ENCODE measurements at regions not wholly inside any gene's neighbourhood (a gene's known extent, or its start where the extent isn't known, plus 50 kb on each side); places are given as distances from the start of the nearest gene placed in this dataset.

GRCh38 chr1:192070213-192070612, 88.0 kb upstream of the RGS18 start:
- H3K36me3 ChIP-seq (ENCODE audit: control insufficient read depth, insufficient read depth, low read length, severe bottlenecking) = no peaks in the 10 kb centered on the region
- H3K27me3 ChIP-seq (replicated peaks; ENCODE audit: control insufficient read depth, insufficient read depth, low read length) = no peaks in the 10 kb centered on the region
- H3K4me1 ChIP-seq (ENCODE audit: control insufficient read depth, insufficient read depth, low read length) = no peaks in the 10 kb centered on the region
- no peak overlapping the region for H3K4me3 ChIP-seq (ENCODE audit: low read length)
- no peak overlapping the region for H3K9ac ChIP-seq (ENCODE audit: low read length)
- no peaks in the 10 kb centered on the region for H3K9me3 ChIP-seq (ENCODE audit: control insufficient read depth, low read length)
- DNase-seq (ENCODE audit: low read depth) = no peak

- no peak overlapping the region for H3K9ac ChIP-seq (ENCODE audit: low read length)
- H3K4me1 ChIP-seq (ENCODE audit: control insufficient read depth, insufficient read depth, low read length) = no peaks in the 10 kb centered on the region
- H3K36me3 ChIP-seq (ENCODE audit: control insufficient read depth, insufficient read depth, low read length, severe bottlenecking) = no peaks in the 10 kb centered on the region
- no peaks in the 10 kb centered on the region for H3K27me3 ChIP-seq (replicated peaks; ENCODE audit: control insufficient read depth, insufficient read depth, low read length)
- DNase-seq (ENCODE audit: low read depth) = no peak
- no peaks in the 10 kb centered on the region for H3K9me3 ChIP-seq (ENCODE audit: control insufficient read depth, low read length)
- no peak overlapping the region for H3K4me3 ChIP-seq (ENCODE audit: low read length)
These were observed 77.6 kb upstream of the RGS18 start for GRCh38 chr1:192080684-192081083.

- no peak for DNase-seq (ENCODE audit: low read depth)
- no peaks in the 10 kb centered on the region for H3K9me3 ChIP-seq (ENCODE audit: control insufficient read depth, low read length)
These were observed 76.9 kb upstream of the RGS18 start for GRCh38 chr1:192081359-192081758.

GRCh38 chr1:192086644-192087043, 71.6 kb upstream of the RGS18 start:
- no peak overlapping the region for H3K4me3 ChIP-seq (ENCODE audit: low read length)
- peak; percentile 25 for DNase-seq (ENCODE audit: low read depth)
- H3K27me3 ChIP-seq (replicated peaks; ENCODE audit: control insufficient read depth, insufficient read depth, low read length) = no peaks in the 10 kb centered on the region
- no peak overlapping the region for H3K9ac ChIP-seq (ENCODE audit: low read length)
- peaks cover 2% of the 10 kb centered on the region for H3K4me1 ChIP-seq (ENCODE audit: control insufficient read depth, insufficient read depth, low read length)
- H3K9me3 ChIP-seq (ENCODE audit: control insufficient read depth, low read length) = no peaks in the 10 kb centered on the region
- H3K36me3 ChIP-seq (ENCODE audit: control insufficient read depth, insufficient read depth, low read length, severe bottlenecking) = no peaks in the 10 kb centered on the region

More at GRCh38 chr1:192081359-192081758, 76.9 kb upstream of the RGS18 start:
- Histone ChIP-seq H3K9ac (ENCODE audit: low read length) (no peak overlapping the region), H3K27me3 (replicated peaks; ENCODE audit: control insufficient read depth, insufficient read depth, low read length) (no peaks in the 10 kb centered on the region), H3K4me3 (ENCODE audit: low read length) (no peak overlapping the region), H3K4me1 (ENCODE audit: control insufficient read depth, insufficient read depth, low read length) (no peaks in the 10 kb centered on the region), H3K36me3 (ENCODE audit: control insufficient read depth, insufficient read depth, low read length, severe bottlenecking) (no peaks in the 10 kb centered on the region)

- no peaks in the 10 kb centered on the region for H3K27me3 ChIP-seq (replicated peaks; ENCODE audit: control insufficient read depth, insufficient read depth, low read length)
- H3K9me3 ChIP-seq (ENCODE audit: control insufficient read depth, low read length) = no peaks in the 10 kb centered on the region
- DNase-seq (ENCODE audit: low read depth) = no peak
- no peaks in the 10 kb centered on the region for H3K36me3 ChIP-seq (ENCODE audit: control insufficient read depth, insufficient read depth, low read length, severe bottlenecking)
- peaks cover 2% of the 10 kb centered on the region for H3K4me1 ChIP-seq (ENCODE audit: control insufficient read depth, insufficient read depth, low read length)
- H3K4me3 ChIP-seq (ENCODE audit: low read length) = no peak overlapping the region
- H3K9ac ChIP-seq (ENCODE audit: low read length) = no peak overlapping the region
These were observed 70.9 kb upstream of the RGS18 start for GRCh38 chr1:192087334-192087733.

- H3K9me3 ChIP-seq (ENCODE audit: control insufficient read depth, low read length) = no peaks in the 10 kb centered on the region
- no peak overlapping the region for H3K9ac ChIP-seq (ENCODE audit: low read length)
- H3K27me3 ChIP-seq (replicated peaks; ENCODE audit: control insufficient read depth, insufficient read depth, low read length) = no peaks in the 10 kb centered on the region
- no peak overlapping the region for H3K4me3 ChIP-seq (ENCODE audit: low read length)
- DNase-seq (ENCODE audit: low read depth) = no peak
- no peaks in the 10 kb centered on the region for H3K36me3 ChIP-seq (ENCODE audit: control insufficient read depth, insufficient read depth, low read length, severe bottlenecking)
- H3K4me1 ChIP-seq (ENCODE audit: control insufficient read depth, insufficient read depth, low read length) = peaks cover 2% of the 10 kb centered on the region
These were observed 69.8 kb upstream of the RGS18 start for GRCh38 chr1:192088496-192088895.

- H3K9me3 ChIP-seq (ENCODE audit: control insufficient read depth, low read length) = no peaks in the 10 kb centered on the region
- no peak for DNase-seq (ENCODE audit: low read depth)
These were observed 60.3 kb upstream of the RGS18 start for GRCh38 chr1:192098001-192098400.

GRCh38 chr1:192099328-192099727, 58.9 kb upstream of the RGS18 start:
- DNase-seq (ENCODE audit: low read depth) = no peak
- H3K9me3 ChIP-seq (ENCODE audit: control insufficient read depth, low read length) = no peaks in the 10 kb centered on the region
- no peaks in the 10 kb centered on the region for H3K4me1 ChIP-seq (ENCODE audit: control insufficient read depth, insufficient read depth, low read length)
- H3K36me3 ChIP-seq (ENCODE audit: control insufficient read depth, insufficient read depth, low read length, severe bottlenecking) = no peaks in the 10 kb centered on the region
- no peak overlapping the region for H3K9ac ChIP-seq (ENCODE audit: low read length)
- H3K4me3 ChIP-seq (ENCODE audit: low read length) = no peak overlapping the region
- H3K27me3 ChIP-seq (replicated peaks; ENCODE audit: control insufficient read depth, insufficient read depth, low read length) = no peaks in the 10 kb centered on the region

More at GRCh38 chr1:192098001-192098400, 60.3 kb upstream of the RGS18 start:
- H3K9ac ChIP-seq (ENCODE audit: low read length) = no peak overlapping the region
- no peaks in the 10 kb centered on the region for H3K4me1 ChIP-seq (ENCODE audit: control insufficient read depth, insufficient read depth, low read length)
- no peak overlapping the region for H3K4me3 ChIP-seq (ENCODE audit: low read length)
- H3K27me3 ChIP-seq (replicated peaks; ENCODE audit: control insufficient read depth, insufficient read depth, low read length) = no peaks in the 10 kb centered on the region
- H3K36me3 ChIP-seq (ENCODE audit: control insufficient read depth, insufficient read depth, low read length, severe bottlenecking) = no peaks in the 10 kb centered on the region

GRCh38 chr1:192100686-192101468, 57.4 kb upstream of the RGS18 start:
- Histone ChIP-seq H3K4me3 (ENCODE audit: low read length) (no peak overlapping the region), H3K4me1 (ENCODE audit: control insufficient read depth, insufficient read depth, low read length) (no peaks in the 10 kb centered on the region), H3K9me3 (ENCODE audit: control insufficient read depth, low read length) (no peaks in the 10 kb centered on the region), H3K36me3 (ENCODE audit: control insufficient read depth, insufficient read depth, low read length, severe bottlenecking) (no peaks in the 10 kb centered on the region), H3K27me3 (replicated peaks; ENCODE audit: control insufficient read depth, insufficient read depth, low read length) (no peaks in the 10 kb centered on the region), H3K9ac (ENCODE audit: low read length) (no peak overlapping the region)
- no peak for DNase-seq (ENCODE audit: low read depth)

- Histone ChIP-seq H3K9me3 (ENCODE audit: control insufficient read depth, low read length) (no peaks in the 10 kb centered on the region), H3K9ac (ENCODE audit: low read length) (no peak overlapping the region), H3K36me3 (ENCODE audit: control insufficient read depth, insufficient read depth, low read length, severe bottlenecking) (no peaks in the 10 kb centered on the region), H3K4me1 (ENCODE audit: control insufficient read depth, insufficient read depth, low read length) (no peaks in the 10 kb centered on the region), H3K27me3 (replicated peaks; ENCODE audit: control insufficient read depth, insufficient read depth, low read length) (no peaks in the 10 kb centered on the region), H3K4me3 (ENCODE audit: low read length) (no peak overlapping the region)
- no peak for DNase-seq (ENCODE audit: low read depth)
These were observed 54.1 kb upstream of the RGS18 start for GRCh38 chr1:192104128-192104527.

- Histone ChIP-seq H3K9ac (ENCODE audit: low read length) (no peak overlapping the region), H3K4me3 (ENCODE audit: low read length) (no peak overlapping the region), H3K36me3 (ENCODE audit: control insufficient read depth, insufficient read depth, low read length, severe bottlenecking) (no peaks in the 10 kb centered on the region), H3K9me3 (ENCODE audit: control insufficient read depth, low read length) (no peaks in the 10 kb centered on the region), H3K4me1 (ENCODE audit: control insufficient read depth, insufficient read depth, low read length) (no peaks in the 10 kb centered on the region), H3K27me3 (replicated peaks; ENCODE audit: control insufficient read depth, insufficient read depth, low read length) (no peaks in the 10 kb centered on the region)
- DNase-seq (ENCODE audit: low read depth) = peak; percentile 80
These were observed 53.4 kb upstream of the RGS18 start for GRCh38 chr1:192104852-192105251.

GRCh38 chr1:192108161-192108560, 50.1 kb upstream of the RGS18 start:
- no peak overlapping the region for H3K4me3 ChIP-seq (ENCODE audit: low read length)
- no peaks in the 10 kb centered on the region for H3K36me3 ChIP-seq (ENCODE audit: control insufficient read depth, insufficient read depth, low read length, severe bottlenecking)
- H3K27me3 ChIP-seq (replicated peaks; ENCODE audit: control insufficient read depth, insufficient read depth, low read length) = no peaks in the 10 kb centered on the region
- no peaks in the 10 kb centered on the region for H3K9me3 ChIP-seq (ENCODE audit: control insufficient read depth, low read length)
- no peak overlapping the region for H3K9ac ChIP-seq (ENCODE audit: low read length)
- no peaks in the 10 kb centered on the region for H3K4me1 ChIP-seq (ENCODE audit: control insufficient read depth, insufficient read depth, low read length)
- no peak for DNase-seq (ENCODE audit: low read depth)
